K562 (cell line): ENCODE measurements at regions not wholly inside any gene's neighbourhood (a gene's known extent, or its start where the extent isn't known, plus 50 kb on each side); places are given as distances from the start of the nearest gene placed in this dataset.
A peak's percentile ranks its signal among the peaks of the same experiment; 100 is the strongest.

Experiments
- CHD4 ChIP-seq: fragments of 200-600 bp; sonication (generic); IDR thresholded peaks from 3 replicates; pipeline ENCODE4 v1.6.1; 2012; ENCODE audit warnings: low read depth, mild to moderate bottlenecking, mixed read lengths, low read length, inconsistent platforms; ENCODE audit not compliant: insufficient read depth, insufficient replicate concordance, poor library complexity, severe bottlenecking
- DACH1 ChIP-seq: fragments of 450-650 bp; IDR thresholded peaks from 2 replicates; pipeline ENCODE4 v1.6.1; 2018; ENCODE audit not compliant: partially characterized antibody
- EP400 ChIP-seq: fragments of 450-650 bp; IDR thresholded peaks from 2 replicates; pipeline ENCODE4 v1.6.1; 2017; ENCODE audit warnings: antibody characterized with exemption, mild to moderate bottlenecking, moderate library complexity
- GABPB2 ChIP-seq: fragments of 250-450 bp; sonication (Bioruptor Pico); conservative IDR thresholded peaks from 2 replicates; pipeline ENCODE4 v1.5.1; 2021; ENCODE audit warnings: mild to moderate bottlenecking
- HIVEP1 ChIP-seq: fragments of 250-450 bp; sonication (Bioruptor Pico); IDR thresholded peaks from 2 replicates; pipeline ENCODE4 v1.4.0; 2020; ENCODE audit warnings: mild to moderate bottlenecking
- HNRNPUL1 ChIP-seq: fragments of 200-400 bp; formaldehyde crosslinking; IDR thresholded peaks from 2 replicates; pipeline ENCODE4 v1.6.1; 2017; ENCODE audit warnings: low read length
- LARP7 ChIP-seq: fragments of 450-650 bp; IDR thresholded peaks from 2 replicates; pipeline ENCODE4 v1.6.1; 2016
- NR1H2 ChIP-seq: sonication (generic); formaldehyde crosslinking; IDR thresholded peaks from 2 replicates; pipeline ENCODE4 v1.4.0; 2020; ENCODE audit warnings: mild to moderate bottlenecking, missing genetic modification reagents
- RAD21 ChIP-seq, 2 experiments: fragments of 250-450 bp in 1 of 2; fragments of 450-650 bp in 1 of 2; sonication (Bioruptor Pico) in 1 of 2; formaldehyde crosslinking in 1 of 2; IDR thresholded peaks in 1 of 2; conservative IDR thresholded peaks in 1 of 2; 2 replicates each; pipeline versions ENCODE4 v1.4.0 to v1.8.0; 2020 to 2022; ENCODE audit warnings: mild to moderate bottlenecking in 2 of 2, moderate library complexity in 1 of 2
- RCOR1 ChIP-seq, 2 experiments: IDR thresholded peaks; 2 replicates each; pipeline ENCODE4 v1.6.1; 2012; ENCODE audit warnings: low read depth in 2 of 2, low read length in 2 of 2, borderline replicate concordance in 1 of 2, improper control_type of control experiment in 1 of 2
- RHOXF2B ChIP-seq: fragments of 250-450 bp; sonication (Bioruptor Pico); conservative IDR thresholded peaks from 2 replicates; pipeline ENCODE4 v1.5.1; 2021
- TAF1 ChIP-seq: IDR thresholded peaks from 2 replicates; pipeline ENCODE4 v1.6.1; 2011; ENCODE audit warnings: mild to moderate bottlenecking, low read length, moderate library complexity; ENCODE audit not compliant: insufficient read depth, control insufficient read depth, severe bottlenecking; ENCODE audit errors: extremely low read depth
- ZNF174 ChIP-seq: fragments of 250-450 bp; sonication (Bioruptor Pico); IDR thresholded peaks from 2 replicates; pipeline ENCODE4 v1.4.0; 2020; ENCODE audit warnings: mild to moderate bottlenecking
- ZNF77 ChIP-seq: fragments of 250-450 bp; sonication (Bioruptor Pico); IDR thresholded peaks from 2 replicates; pipeline ENCODE4 v1.5.0; 2020
- TF ChIP-seq, protein P1 (sequence below), 2 experiments: fragments of 450-650 bp; IDR thresholded peaks; 2 replicates each; pipeline ENCODE4 v1.6.1; 2016; ENCODE audit warnings: mild to moderate bottlenecking in 2 of 2, borderline replicate concordance in 1 of 2, low read depth in 1 of 2, moderate library complexity in 1 of 2
- TF ChIP-seq, protein P2 (sequence below): sonication (generic); formaldehyde crosslinking; IDR thresholded peaks from 2 replicates; pipeline ENCODE4 v1.8.0; 2022; ENCODE audit warnings: missing genetic modification reagents, mild to moderate bottlenecking, borderline replicate concordance

DNA sequence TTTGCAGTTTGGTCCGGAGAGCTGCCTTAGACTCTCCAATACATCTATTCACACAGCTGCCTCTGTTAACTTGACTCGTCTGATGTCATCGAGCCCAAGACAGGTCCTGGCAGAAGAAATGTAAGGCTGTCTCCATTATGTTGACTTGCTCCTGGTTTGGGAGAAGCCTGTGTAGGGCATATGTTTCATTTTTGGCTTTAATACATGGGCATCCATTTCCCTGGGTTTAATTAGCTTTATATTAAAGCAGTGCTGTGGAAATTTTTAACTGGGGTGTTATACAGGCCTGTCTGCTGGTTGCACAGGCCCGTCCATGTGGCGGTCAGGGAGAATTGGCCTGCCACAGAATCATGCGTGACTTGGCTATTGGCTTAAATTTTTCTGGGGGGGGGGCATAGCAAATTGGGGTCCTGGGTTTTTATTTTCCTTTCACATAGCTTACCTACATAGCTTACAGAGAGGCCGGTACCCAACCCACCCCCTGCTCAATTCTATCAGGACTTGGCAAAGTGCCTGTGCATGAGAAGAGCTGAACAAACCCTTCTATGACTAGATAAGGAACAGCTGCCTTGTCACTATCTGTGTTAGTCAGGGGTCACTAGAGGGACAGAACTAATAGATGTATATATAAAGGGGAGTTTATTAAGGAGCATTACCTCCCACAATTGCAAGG, 123.5 kb upstream of the WDR1 start (continued):
- TF ChIP-seq RAD21 (CRISPR knock-in tag; conservative IDR thresholded peaks at IDR 0.05 in 1 of 2, IDR thresholded peaks at IDR 0.05 in 1 of 2) (no peak; a peak in 1 of 4 replicates), CHD4 (no peak), RHOXF2B (no peak), DACH1 (peak; percentile 84), HNRNPUL1 (no peak), GABPB2 (CRISPR knock-in tag) (no peak), TAF1 (no peak), RCOR1 (IDR thresholded peaks at IDR 0.05; ENCODE audit: borderline replicate concordance in 1 of 2, low read depth in 2 of 2, low read length in 2 of 2) (peak in 1 of 2 experiments; percentile 68; a peak in 2 of 4 replicates), LARP7 (no peak), ZNF77 (CRISPR knock-in tag) (no peak), ZNF174 (CRISPR knock-in tag) (no peak), EP400 (peak; percentile 59), HIVEP1 (no peak), NR1H2 (CRISPR knock-in tag) (no peak)
- TF ChIP-seq, protein P1, sequence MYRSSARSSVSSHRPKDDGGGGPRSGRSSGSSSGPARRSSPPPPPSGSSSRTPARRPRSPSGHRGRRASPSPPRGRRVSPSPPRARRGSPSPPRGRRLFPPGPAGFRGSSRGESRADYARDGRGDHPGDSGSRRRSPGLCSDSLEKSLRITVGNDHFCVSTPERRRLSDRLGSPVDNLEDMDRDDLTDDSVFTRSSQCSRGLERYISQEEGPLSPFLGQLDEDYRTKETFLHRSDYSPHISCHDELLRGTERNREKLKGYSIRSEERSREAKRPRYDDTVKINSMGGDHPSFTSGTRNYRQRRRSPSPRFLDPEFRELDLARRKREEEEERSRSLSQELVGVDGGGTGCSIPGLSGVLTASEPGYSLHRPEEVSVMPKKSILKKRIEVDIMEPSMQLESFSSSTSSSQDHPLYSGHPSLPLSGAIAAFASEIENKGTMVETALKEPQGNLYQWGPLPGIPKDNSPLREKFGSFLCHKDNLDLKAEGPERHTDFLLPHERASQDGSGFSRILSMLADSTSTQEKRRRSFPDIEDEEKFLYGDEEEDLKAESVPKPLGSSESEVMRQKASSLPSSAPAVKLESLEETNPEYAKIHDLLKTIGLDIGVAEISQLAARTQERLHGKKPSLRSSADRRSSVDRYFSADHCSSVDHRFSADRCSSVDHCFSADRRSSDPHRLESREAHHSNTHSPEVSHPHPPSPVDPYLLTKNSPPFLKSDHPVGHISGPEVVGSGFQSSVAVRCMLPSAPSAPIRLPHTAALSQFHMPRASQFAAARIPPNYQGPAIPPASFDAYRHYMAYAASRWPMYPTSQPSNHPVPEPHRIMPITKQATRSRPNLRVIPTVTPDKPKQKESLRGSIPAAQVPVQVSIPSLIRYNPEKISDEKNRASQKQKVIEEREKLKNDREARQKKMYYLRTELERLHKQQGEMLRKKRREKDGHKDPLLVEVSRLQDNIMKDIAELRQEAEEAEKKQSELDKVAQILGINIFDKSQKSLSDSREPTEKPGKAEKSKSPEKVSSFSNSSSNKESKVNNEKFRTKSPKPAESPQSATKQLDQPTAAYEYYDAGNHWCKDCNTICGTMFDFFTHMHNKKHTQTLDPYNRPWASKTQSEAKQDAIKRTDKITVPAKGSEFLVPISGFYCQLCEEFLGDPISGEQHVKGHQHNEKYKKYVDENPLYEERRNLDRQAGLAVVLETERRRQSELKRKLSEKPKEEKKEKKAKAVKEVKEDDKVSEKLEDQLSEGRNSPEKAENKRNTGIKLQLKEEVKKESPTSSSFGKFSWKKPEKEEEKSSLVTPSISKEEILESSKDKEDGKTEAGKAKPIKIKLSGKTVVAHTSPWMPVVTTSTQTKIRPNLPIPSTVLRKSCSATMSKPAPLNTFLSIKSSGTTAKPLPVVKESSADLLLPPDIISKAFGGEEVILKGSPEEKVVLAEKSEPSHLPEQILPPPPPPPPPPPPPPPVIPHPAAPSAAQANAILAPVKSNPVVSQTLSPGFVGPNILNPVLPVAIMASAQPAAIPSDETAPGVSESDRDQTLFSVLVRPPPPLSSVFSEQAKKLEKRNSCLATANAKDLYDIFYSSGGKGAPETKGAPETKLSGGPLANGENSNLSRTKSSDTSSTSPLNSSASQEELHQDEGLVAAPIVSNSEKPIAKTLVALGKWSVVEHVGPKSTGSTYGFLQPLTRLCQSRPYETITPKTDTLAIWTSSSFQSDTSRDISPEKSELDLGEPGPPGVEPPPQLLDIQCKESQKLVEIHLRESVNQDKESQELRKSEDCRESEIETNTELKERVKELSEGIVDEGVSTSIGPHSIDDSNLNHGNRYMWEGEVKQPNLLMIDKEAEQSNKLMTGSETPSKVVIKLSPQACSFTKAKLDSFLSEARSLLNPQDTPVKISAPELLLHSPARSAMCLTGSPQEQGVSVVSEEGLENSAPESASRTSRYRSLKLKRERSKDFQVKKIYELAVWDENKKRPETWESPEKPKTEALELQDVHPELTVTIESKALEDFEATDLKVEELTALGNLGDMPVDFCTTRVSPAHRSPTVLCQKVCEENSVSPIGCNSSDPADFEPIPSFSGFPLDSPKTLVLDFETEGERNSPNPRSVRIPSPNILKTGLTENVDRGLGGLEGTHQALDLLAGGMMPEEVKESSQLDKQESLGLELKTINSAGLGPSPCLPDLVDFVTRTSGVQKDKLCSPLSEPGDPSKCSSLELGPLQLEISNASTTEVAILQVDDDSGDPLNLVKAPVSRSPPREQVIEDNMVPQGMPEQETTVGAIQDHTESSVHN (IDR thresholded peaks at IDR 0.05; ENCODE audit: borderline replicate concordance in 1 of 2, low read depth in 1 of 2), result 0 out of 4 replicates have a peak, but pooled peaks of 1 of the 2 experiments have one; percentile 17
- TF ChIP-seq, protein P2, sequence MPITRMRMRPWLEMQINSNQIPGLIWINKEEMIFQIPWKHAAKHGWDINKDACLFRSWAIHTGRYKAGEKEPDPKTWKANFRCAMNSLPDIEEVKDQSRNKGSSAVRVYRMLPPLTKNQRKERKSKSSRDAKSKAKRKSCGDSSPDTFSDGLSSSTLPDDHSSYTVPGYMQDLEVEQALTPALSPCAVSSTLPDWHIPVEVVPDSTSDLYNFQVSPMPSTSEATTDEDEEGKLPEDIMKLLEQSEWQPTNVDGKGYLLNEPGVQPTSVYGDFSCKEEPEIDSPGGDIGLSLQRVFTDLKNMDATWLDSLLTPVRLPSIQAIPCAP, result no peak
